DOHH2 (cell line): ENCODE measurements at regions not wholly inside any gene's neighbourhood (a gene's known extent, or its start where the extent isn't known, plus 50 kb on each side); places are given as distances from the start of the nearest gene placed in this dataset.

Experiments used
- H3F3A ChIP-seq: fragments of 200-600 bp; sonication (generic), shearing (Covaris generic); 2 replicates; pipeline ENCODE4 v1.6.0; 2016; ENCODE audit warnings: antibody characterized with exemption, mild to moderate bottlenecking; ENCODE audit not compliant: control insufficient read depth, insufficient read depth
- H3K27ac ChIP-seq: fragments of 200-600 bp; sonication (generic); 2 replicates; pipeline ENCODE4 v1.5.1; 2014; ENCODE audit warnings: low read depth, mild to moderate bottlenecking, low read length, moderate library complexity
- H3K27me3 ChIP-seq: fragments of 200-600 bp; sonication (generic); 2 replicates; pipeline ENCODE4 v1.6.1; 2014; ENCODE audit warnings: mild to moderate bottlenecking, low read length, mixed read lengths; ENCODE audit not compliant: control insufficient read depth
- H3K36me3 ChIP-seq: fragments of 200-600 bp; sonication (generic); 2 replicates; pipeline ENCODE4 v1.6.1; 2014; ENCODE audit warnings: mild to moderate bottlenecking, low read length, moderate library complexity, mixed read lengths; ENCODE audit not compliant: control insufficient read depth
- H3K4me1 ChIP-seq: fragments of 200-600 bp; sonication (generic); 2 replicates; pipeline ENCODE4 v1.6.1; 2014; ENCODE audit warnings: mild to moderate bottlenecking, low read length, mixed read lengths; ENCODE audit not compliant: control insufficient read depth
- H3K4me2 ChIP-seq: fragments of 200-600 bp; sonication (generic); 2 replicates; pipeline ENCODE4 v1.6.0; 2014; ENCODE audit warnings: mild to moderate bottlenecking, low read length, moderate library complexity
- H3K4me3 ChIP-seq: fragments of 200-600 bp; sonication (generic); 2 replicates; pipeline ENCODE4 v1.5.1; 2014; ENCODE audit warnings: mild to moderate bottlenecking, low read length, mixed read lengths
- H3K79me2 ChIP-seq: fragments of 200-600 bp; sonication (generic); 2 replicates; pipeline ENCODE4 v1.6.1; 2014; ENCODE audit warnings: mild to moderate bottlenecking, low read length, mixed read lengths; ENCODE audit not compliant: control insufficient read depth
- H3K9me2 ChIP-seq: fragments of 200-600 bp; sonication (generic); replicated peaks from 2 replicates; pipeline ENCODE4 v1.6.1; 2014; ENCODE audit warnings: mild to moderate bottlenecking, low read length, mixed read lengths; ENCODE audit not compliant: control insufficient read depth
- H3K9me3 ChIP-seq: fragments of 200-600 bp; sonication (generic); 2 replicates; pipeline ENCODE4 v1.6.1; 2014; ENCODE audit warnings: antibody characterized with exemption, low read length, mixed read lengths; ENCODE audit not compliant: control insufficient read depth, insufficient read depth
- H4K20me1 ChIP-seq: fragments of 200-600 bp; sonication (generic); 2 replicates; pipeline ENCODE4 v1.6.0; 2014; ENCODE audit warnings: low read depth, mild to moderate bottlenecking, antibody characterized with exemption, low read length, moderate library complexity; ENCODE audit not compliant: control insufficient read depth, insufficient read depth
- CTCF ChIP-seq: fragments of 200-600 bp; sonication (generic); IDR thresholded peaks from one replicate; pipeline ENCODE4 v1.5.1; 2014; ENCODE audit warnings: antibody characterized with exemption, mild to moderate bottlenecking, low read depth, low read length; ENCODE audit not compliant: poor library complexity, severe bottlenecking
- EZH2phosphoT487 ChIP-seq: fragments of 200-600 bp; sonication (generic); IDR thresholded peaks from 2 replicates; pipeline ENCODE4 v1.6.1; 2017; ENCODE audit warnings: borderline replicate concordance, mild to moderate bottlenecking, antibody characterized with exemption, low read length, moderate library complexity, mixed read lengths

- no peaks in the 10 kb centered on the region for H3K36me3 ChIP-seq
- H3K4me3 ChIP-seq, result no peak overlapping the region
- H3K4me2 ChIP-seq, result no peak overlapping the region
- H3K27ac ChIP-seq, result no peak overlapping the region
- no peaks in the 10 kb centered on the region for H3K9me2 ChIP-seq
- no peaks in the 10 kb centered on the region for H4K20me1 ChIP-seq
- H3F3A ChIP-seq, result no peaks in the 10 kb centered on the region
- no peaks in the 10 kb centered on the region for H3K9me3 ChIP-seq
- no peaks in the 10 kb centered on the region for H3K79me2 ChIP-seq
- no peaks in the 10 kb centered on the region for H3K4me1 ChIP-seq
- H3K27me3 ChIP-seq, result peaks cover 16% of the 10 kb centered on the region; the same call in 1 of the 2 replicates
- TF ChIP-seq CTCF (no peak), EZH2phosphoT487 (no peak)
These were observed 59.8 kb upstream of the LRRC55 start for GRCh38 chr11:57121996-57122395.

- Histone ChIP-seq H3K4me1 (no peaks in the 10 kb centered on the region), H3K79me2 (no peaks in the 10 kb centered on the region), H3K27ac (no peak overlapping the region), H3K4me3 (no peak overlapping the region), H3K4me2 (no peak overlapping the region), H3K27me3 (peaks cover 24% of the 10 kb centered on the region), H3F3A (no peaks in the 10 kb centered on the region), H3K36me3 (no peaks in the 10 kb centered on the region), H3K9me2 (no peaks in the 10 kb centered on the region), H3K9me3 (no peaks in the 10 kb centered on the region), H4K20me1 (no peaks in the 10 kb centered on the region)
- TF ChIP-seq EZH2phosphoT487, result no peak
- TF ChIP-seq CTCF, result no peak
These were observed 58.2 kb upstream of the LRRC55 start for GRCh38 chr11:57123590-57123989.

- Histone ChIP-seq H3K4me1 (no peaks in the 10 kb centered on the region), H3F3A (no peaks in the 10 kb centered on the region), H3K27ac (no peak overlapping the region), H3K4me2 (no peak overlapping the region), H3K79me2 (no peaks in the 10 kb centered on the region), H3K9me3 (no peaks in the 10 kb centered on the region), H3K27me3 (peaks cover 24% of the 10 kb centered on the region), H3K36me3 (no peaks in the 10 kb centered on the region), H4K20me1 (no peaks in the 10 kb centered on the region), H3K9me2 (no peaks in the 10 kb centered on the region), H3K4me3 (no peak overlapping the region)
- TF ChIP-seq EZH2phosphoT487 (no peak), CTCF (no peak)
These were observed 57.2 kb upstream of the LRRC55 start for GRCh38 chr11:57124505-57124904.

GRCh38 chr11:57124917-57125316 is 56.8 kb upstream of the LRRC55 start:
- Histone ChIP-seq H3K27me3 (peaks cover 24% of the 10 kb centered on the region), H4K20me1 (no peaks in the 10 kb centered on the region), H3K9me2 (no peaks in the 10 kb centered on the region), H3K36me3 (no peaks in the 10 kb centered on the region), H3K4me2 (no peak overlapping the region), H3F3A (no peaks in the 10 kb centered on the region), H3K4me3 (no peak overlapping the region), H3K79me2 (no peaks in the 10 kb centered on the region), H3K9me3 (no peaks in the 10 kb centered on the region), H3K27ac (no peak overlapping the region), H3K4me1 (no peaks in the 10 kb centered on the region)
- TF ChIP-seq CTCF, result no peak
- no peak for TF ChIP-seq EZH2phosphoT487
